GM21737 (cell line): ENCODE measurements at regions not wholly inside any gene's neighbourhood (a gene's known extent, or its start where the extent isn't known, plus 50 kb on each side); places are given as distances from the start of the nearest gene placed in this dataset.
"Not testable (repeated sequence)": the region's sequence is repeated elsewhere in the genome, so short reads cannot be mapped to it uniquely, and the experiment has no call there.

Source experiments
- ATAC-seq: cut with Tn5 transposase; IDR thresholded peaks from one replicate; pipeline ENCODE4 v1.9.1; 2021; ENCODE audit warnings: mild to moderate bottlenecking, moderate library complexity; ENCODE audit not compliant: unreplicated experiment

GRCh38 chr2:234375176-234375880 is 121.6 kb downstream of the ARL4C start:
- ATAC-seq: no peak

- ATAC-seq: no peak
Measured at GRCh38 chr2:234374736-234375135, 122.1 kb downstream of the ARL4C start.

GRCh38 chr2:234374150-234374508 is 122.8 kb downstream of the ARL4C start:
- ATAC-seq: no peak

DNA sequence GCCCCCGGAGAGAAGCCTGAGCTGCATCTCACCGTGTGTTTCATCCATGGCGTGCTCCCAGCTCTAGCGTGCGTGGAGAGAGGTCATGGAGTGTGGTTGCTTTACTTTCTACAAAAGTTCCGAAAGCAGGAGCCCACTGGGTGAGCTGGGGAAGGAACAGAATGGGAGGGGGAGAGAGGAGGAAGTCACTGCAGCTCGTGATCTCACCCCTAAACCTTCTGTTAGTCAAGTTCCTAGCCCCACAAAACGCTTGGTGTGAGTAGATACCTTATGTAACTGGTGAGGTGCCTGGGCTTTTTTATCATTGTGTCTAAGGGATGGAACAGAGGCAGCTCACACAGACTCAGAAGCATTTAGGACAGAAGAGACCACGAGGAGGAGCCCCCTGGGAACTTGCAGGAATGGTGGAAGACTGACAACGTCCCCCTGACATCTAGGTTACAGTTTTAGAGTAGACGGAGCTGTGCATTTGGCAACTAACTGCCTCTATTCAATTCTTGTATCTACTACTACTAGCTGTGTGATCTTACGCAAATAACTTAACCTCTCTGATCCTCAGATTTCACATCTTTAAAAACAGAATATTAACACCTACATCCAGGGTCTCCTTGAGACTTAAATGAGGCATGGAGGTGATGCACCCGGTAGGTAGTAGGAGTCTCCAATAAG is 123.3 kb downstream of the ARL4C start:
- ATAC-seq: no peak

- ATAC-seq: no peak
Measured at GRCh38 chr2:234373060-234373459, 123.8 kb downstream of the ARL4C start.

- no peak for ATAC-seq
Measured at GRCh38 chr2:234372506-234372905, 124.4 kb downstream of the ARL4C start.

GRCh38 chr2:234368861-234369261 is 128.0 kb downstream of the ARL4C start:
- ATAC-seq: no peak

- ATAC-seq: no peak
Measured at GRCh38 chr2:234366891-234367290, 130.0 kb downstream of the ARL4C start.

GRCh38 chr2:234364661-234365060 is 132.2 kb downstream of the ARL4C start:
- no peak for ATAC-seq

DNA sequence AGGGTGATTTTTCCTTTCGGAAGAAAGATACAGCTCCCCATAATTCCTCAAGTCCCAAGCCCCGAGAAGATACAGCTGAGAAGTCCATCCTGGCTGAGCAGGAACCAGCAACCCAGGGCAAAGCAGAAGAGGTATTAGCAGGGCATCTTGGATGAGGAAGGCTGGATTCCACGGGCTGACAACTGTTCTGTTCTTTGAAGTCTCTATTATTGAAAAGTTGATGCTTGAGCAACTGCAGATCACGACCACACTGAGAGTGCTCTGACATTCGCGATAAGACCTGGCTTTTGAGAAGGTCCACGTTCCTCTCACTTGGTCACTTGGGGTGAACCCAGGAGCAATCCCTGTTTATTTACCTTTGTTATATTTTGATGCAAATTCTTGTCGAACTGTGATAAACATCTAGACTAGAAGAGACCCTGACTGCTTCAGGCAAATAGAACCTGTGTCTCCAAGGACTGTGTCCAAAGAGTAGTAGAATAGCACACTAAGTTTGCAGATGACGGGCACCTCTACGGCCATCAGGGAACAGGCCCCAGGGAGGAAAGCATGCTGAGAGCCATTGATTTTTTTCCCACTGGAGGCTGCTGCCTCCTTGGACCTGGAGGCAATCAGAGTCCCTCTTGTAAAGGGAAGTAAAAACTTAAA is 133.1 kb downstream of the ARL4C start:
- ATAC-seq: no peak

- ATAC-seq: no peak
Measured at GRCh38 chr2:234363011-234363487, 133.8 kb downstream of the ARL4C start.

DNA sequence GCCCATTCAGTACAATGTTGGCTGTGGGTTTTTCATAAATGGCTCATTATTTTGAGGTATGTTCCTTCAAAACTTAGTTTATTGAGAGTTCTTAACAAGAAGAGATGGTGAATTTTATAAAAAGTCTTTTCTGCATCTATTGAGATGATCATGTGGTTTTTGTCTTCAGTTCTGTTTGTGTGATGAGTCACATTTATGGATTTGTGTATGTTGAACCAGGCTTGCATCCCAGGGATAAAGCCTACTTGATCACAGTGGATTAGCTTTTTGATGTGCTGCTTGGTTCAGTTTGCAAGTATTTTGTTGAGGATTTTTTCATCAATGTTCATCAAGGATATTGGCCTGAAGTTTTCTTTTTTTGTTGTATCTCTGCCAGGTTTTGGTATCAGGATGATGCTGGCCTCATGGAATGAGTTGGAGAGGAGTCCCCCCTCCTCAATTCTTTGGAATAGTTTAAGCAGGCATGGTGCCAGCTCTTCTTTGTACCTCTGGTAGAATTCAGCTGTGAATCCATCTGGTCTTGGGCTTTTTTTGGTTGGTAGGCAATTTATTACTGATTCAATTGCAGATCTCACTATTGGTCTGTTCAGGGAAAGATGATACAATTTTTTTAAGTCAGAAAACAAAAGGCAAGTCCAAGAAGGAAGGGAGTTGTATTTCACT is 136.4 kb downstream of the ARL4C start:
- ATAC-seq: not testable (repeated sequence)

DNA sequence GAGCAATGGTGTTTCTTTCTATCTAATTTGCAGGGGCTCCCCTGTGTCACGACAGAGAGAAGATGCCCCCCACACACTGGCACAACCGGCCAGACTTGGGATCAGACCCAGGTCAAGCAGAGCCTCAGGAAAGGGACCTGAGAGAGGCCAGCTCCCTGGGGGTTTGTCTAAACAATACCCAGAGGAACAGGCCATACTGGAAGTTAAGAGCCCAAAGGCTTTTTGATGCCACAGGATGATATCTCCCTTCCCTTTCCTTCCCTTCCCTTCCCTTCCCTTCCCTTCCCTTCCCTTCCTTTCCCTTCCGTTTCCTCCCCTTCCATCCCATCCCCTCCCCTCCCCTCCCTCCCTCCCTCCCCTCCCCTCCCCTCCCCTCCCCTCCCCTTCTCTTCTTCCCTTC is 139.2 kb downstream of the ARL4C start:
- ATAC-seq: no peak

DNA sequence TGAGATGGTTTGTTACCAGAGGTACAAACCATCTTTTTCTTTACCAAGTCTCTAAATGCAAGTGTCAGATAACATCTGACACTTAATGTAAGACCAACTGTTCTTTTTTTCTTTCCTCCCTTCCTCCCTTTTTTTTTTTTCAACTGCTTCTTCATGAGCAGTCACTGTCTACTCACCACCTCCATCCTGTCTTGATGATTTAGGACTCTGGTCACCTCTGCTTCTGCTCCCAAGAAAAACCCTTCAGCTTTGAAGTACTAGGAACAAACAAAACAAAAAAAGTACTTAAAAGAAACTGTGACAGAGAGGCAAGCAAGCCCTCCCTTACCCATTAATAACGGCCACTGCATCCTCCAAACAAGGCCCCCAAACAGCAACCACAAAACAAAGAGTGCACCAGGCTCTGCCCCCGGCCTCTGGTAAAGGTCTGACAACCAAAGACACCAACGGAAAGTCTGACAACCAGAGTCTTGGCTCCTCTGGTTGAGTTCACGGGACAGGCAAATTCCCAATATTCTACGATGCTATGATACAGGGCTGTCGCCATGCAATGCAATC is 141.0 kb downstream of the ARL4C start:
- ATAC-seq: no peak

GRCh38 chr2:234355021-234355720 is 141.7 kb downstream of the ARL4C start:
- peak; percentile 64 for ATAC-seq

DNA sequence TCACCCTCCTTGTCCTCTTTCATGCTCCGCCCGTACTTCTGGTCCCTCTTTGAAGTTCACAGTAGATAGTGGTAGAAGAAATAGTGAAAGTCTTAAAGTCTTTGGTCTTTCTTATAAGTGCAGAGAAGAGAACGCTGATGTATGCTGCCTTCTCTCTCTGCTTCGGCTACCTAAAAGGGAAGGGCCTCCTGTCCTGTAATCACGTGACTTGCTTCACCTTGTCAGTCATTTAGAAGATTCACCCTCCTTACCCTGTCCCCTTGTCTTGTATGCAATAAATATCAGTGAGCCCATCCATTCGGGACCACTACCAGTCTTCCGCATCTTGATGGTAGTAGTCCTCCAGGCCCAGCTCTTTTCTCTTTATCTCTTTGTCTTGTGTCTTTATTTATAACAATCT is 144.6 kb downstream of the ARL4C start:
- ATAC-seq: no peak

DNA sequence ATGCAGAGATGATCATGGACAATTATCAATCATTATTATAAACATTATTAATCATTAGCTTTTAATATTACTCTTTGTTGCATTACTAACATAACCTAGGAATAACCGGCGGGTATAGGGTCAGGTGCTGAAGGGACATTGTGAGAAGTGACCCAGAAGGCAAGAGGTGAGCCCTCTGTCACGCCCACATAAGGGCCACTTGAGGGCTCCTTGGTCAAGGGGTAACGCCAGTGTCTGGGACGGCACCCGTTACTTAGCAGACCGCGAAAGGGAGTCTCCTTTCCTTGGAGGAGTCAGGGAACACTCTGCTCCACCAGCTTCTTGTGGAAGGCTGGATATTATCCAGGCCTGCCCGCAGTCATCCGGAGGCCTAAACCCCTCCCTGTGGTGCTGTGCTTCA is 145.0 kb downstream of the ARL4C start:
- ATAC-seq: not testable (repeated sequence)

- ATAC-seq: no peak
Measured at GRCh38 chr2:234348081-234348480, 148.8 kb downstream of the ARL4C start.

DNA sequence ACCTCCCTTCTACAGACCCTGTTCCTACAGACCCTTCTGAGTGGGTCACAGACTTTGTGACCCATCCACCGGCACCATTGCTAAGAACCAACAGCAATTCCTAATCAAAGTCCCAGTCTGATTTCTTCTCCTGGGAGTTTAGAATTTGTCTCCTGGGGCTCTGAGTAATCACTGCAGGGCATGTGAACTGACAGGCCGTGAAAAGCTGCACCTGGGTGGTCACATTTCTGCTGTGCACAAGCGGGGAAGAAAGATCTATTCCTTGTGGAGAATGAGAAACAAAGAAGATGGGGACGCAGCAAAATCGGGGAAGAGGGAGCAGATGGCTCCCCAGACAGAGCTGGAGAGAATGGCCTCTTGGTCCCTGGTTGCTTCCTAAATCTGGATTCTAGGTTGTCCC is 151.0 kb downstream of the ARL4C start:
- no peak for ATAC-seq

GRCh38 chr2:234344012-234344411 is 152.9 kb downstream of the ARL4C start:
- ATAC-seq: no peak

- ATAC-seq: no peak
Measured at GRCh38 chr2:234343372-234343771, 153.5 kb downstream of the ARL4C start.
